IPS-20b (cell line): ENCODE measurements at regions not wholly inside any gene's neighbourhood (a gene's known extent, or its start where the extent isn't known, plus 50 kb on each side); places are given as distances from the start of the nearest gene placed in this dataset.
"Not testable (repeated sequence)": the region's sequence is repeated elsewhere in the genome, so short reads cannot be mapped to it uniquely, and the experiment has no call there.

Source experiments
- H3K27ac ChIP-seq: one replicate; pipeline ENCODE4 v1.5.1; 2013; ENCODE audit warnings: low read length
- H3K27me3 ChIP-seq: 2 replicates; pipeline ENCODE4 v1.6.1; 2013; ENCODE audit warnings: mild to moderate bottlenecking, low read length, inconsistent platforms; ENCODE audit not compliant: insufficient read depth
- H3K36me3 ChIP-seq: 2 replicates; pipeline ENCODE4 v1.6.1; 2013; ENCODE audit warnings: low read depth, mild to moderate bottlenecking, inconsistent platforms, low read length, moderate library complexity; ENCODE audit not compliant: insufficient read depth
- H3K4me1 ChIP-seq: 2 replicates; pipeline ENCODE4 v1.6.1; 2013; ENCODE audit warnings: mild to moderate bottlenecking, control low read depth, inconsistent platforms, low read length, moderate library complexity; ENCODE audit not compliant: insufficient read depth
- H3K4me3 ChIP-seq: 2 replicates; pipeline ENCODE4 v1.5.1; 2013; ENCODE audit warnings: mild to moderate bottlenecking, low read length, inconsistent platforms
- H3K9ac ChIP-seq: 2 replicates; pipeline ENCODE4 v1.6.1; 2013; ENCODE audit warnings: low read depth, mild to moderate bottlenecking, inconsistent platforms, low read length, moderate library complexity
- H3K9me3 ChIP-seq: 2 replicates; pipeline ENCODE4 v1.6.1; 2013; ENCODE audit warnings: mild to moderate bottlenecking, low read depth, low read length, inconsistent platforms; ENCODE audit not compliant: insufficient read depth

GRCh38 chr7:127484954-127485353 lies 92.4 kb upstream of the ZNF800 start:
- Histone ChIP-seq H3K4me3 (no peak overlapping the region), H3K9me3 (no peaks in the 10 kb centered on the region), H3K36me3 (no peaks in the 10 kb centered on the region), H3K27ac (no peak overlapping the region), H3K27me3 (no peaks in the 10 kb centered on the region), H3K4me1 (no peaks in the 10 kb centered on the region), H3K9ac (no peak overlapping the region)

- Histone ChIP-seq H3K36me3 (no peaks in the 10 kb centered on the region), H3K27me3 (peaks cover 11% of the 10 kb centered on the region; the same call in 1 of the 2 replicates), H3K4me3 (no peak overlapping the region), H3K9me3 (no peaks in the 10 kb centered on the region), H3K9ac (no peak overlapping the region), H3K27ac (no peak overlapping the region), H3K4me1 (peaks cover 9% of the 10 kb centered on the region; the same call in 1 of the 2 replicates)
These were observed 86.0 kb upstream of the ZNF800 start for GRCh38 chr7:127478461-127478860.

GRCh38 chr7:127478024-127478355 lies 85.5 kb upstream of the ZNF800 start:
- no peaks in the 10 kb centered on the region for H3K36me3 ChIP-seq
- H3K4me3 ChIP-seq, result no peak overlapping the region
- no peak overlapping the region for H3K27ac ChIP-seq
- peaks cover 9% of the 10 kb centered on the region; the same call in 1 of the 2 replicates for H3K4me1 ChIP-seq
- peaks cover 11% of the 10 kb centered on the region; the same call in 1 of the 2 replicates for H3K27me3 ChIP-seq
- H3K9me3 ChIP-seq, result no peaks in the 10 kb centered on the region
- H3K9ac ChIP-seq, result no peak overlapping the region

GRCh38 chr7:127477295-127478023 lies 85.0 kb upstream of the ZNF800 start:
- no peaks in the 10 kb centered on the region for H3K36me3 ChIP-seq
- no peak overlapping the region for H3K27ac ChIP-seq
- H3K4me3 ChIP-seq, result no peak overlapping the region
- H3K9me3 ChIP-seq, result no peaks in the 10 kb centered on the region
- no peak overlapping the region for H3K9ac ChIP-seq
- peaks cover 11% of the 10 kb centered on the region; the same call in 1 of the 2 replicates for H3K27me3 ChIP-seq
- peaks cover 9% of the 10 kb centered on the region; the same call in 1 of the 2 replicates for H3K4me1 ChIP-seq

GRCh38 chr7:127476618-127477017 lies 84.1 kb upstream of the ZNF800 start:
- no peak overlapping the region for H3K27ac ChIP-seq
- peaks cover 11% of the 10 kb centered on the region; the same call in 1 of the 2 replicates for H3K27me3 ChIP-seq
- H3K9ac ChIP-seq, result no peak overlapping the region
- H3K36me3 ChIP-seq, result no peaks in the 10 kb centered on the region
- no peaks in the 10 kb centered on the region for H3K9me3 ChIP-seq
- H3K4me1 ChIP-seq, result peaks cover 9% of the 10 kb centered on the region; the same call in 1 of the 2 replicates
- H3K4me3 ChIP-seq, result no peak overlapping the region

GRCh38 chr7:127474457-127474856 lies 81.9 kb upstream of the ZNF800 start:
- H3K36me3 ChIP-seq, result no peaks in the 10 kb centered on the region
- H3K4me1 ChIP-seq, result peaks cover 9% of the 10 kb centered on the region; the same call in 1 of the 2 replicates
- no peak overlapping the region for H3K27ac ChIP-seq
- H3K27me3 ChIP-seq, result peaks cover 11% of the 10 kb centered on the region
- H3K4me3 ChIP-seq, result no peak overlapping the region
- no peaks in the 10 kb centered on the region for H3K9me3 ChIP-seq
- H3K9ac ChIP-seq, result no peak overlapping the region

GRCh38 chr7:127473409-127473808 lies 80.9 kb upstream of the ZNF800 start:
- Histone ChIP-seq H3K9me3 (no peaks in the 10 kb centered on the region), H3K4me1 (peaks cover 9% of the 10 kb centered on the region; the same call in 1 of the 2 replicates), H3K27ac (no peak overlapping the region), H3K4me3 (no peak overlapping the region), H3K9ac (no peak overlapping the region), H3K36me3 (no peaks in the 10 kb centered on the region), H3K27me3 (peaks cover 11% of the 10 kb centered on the region)

GRCh38 chr7:127460077-127460476 lies 67.6 kb upstream of the ZNF800 start:
- no peaks in the 10 kb centered on the region for H3K4me1 ChIP-seq
- no peak overlapping the region for H3K27ac ChIP-seq
- H3K9ac ChIP-seq, result no peak overlapping the region
- H3K36me3 ChIP-seq, result no peaks in the 10 kb centered on the region
- no peaks in the 10 kb centered on the region; the same call in 1 of the 2 replicates for H3K9me3 ChIP-seq
- no peaks in the 10 kb centered on the region for H3K27me3 ChIP-seq
- no peak overlapping the region for H3K4me3 ChIP-seq

GRCh38 chr7:127451258-127451657 lies 58.8 kb upstream of the ZNF800 start:
- not testable (repeated sequence) for H3K9ac ChIP-seq, H3K36me3 ChIP-seq, H3K27me3 ChIP-seq, H3K4me3 ChIP-seq, H3K4me1 ChIP-seq, H3K27ac ChIP-seq
- H3K9me3 ChIP-seq, result peaks cover 10% of the 10 kb centered on the region

GRCh38 chr7:127448566-127448965 lies 56.1 kb upstream of the ZNF800 start:
- no peak overlapping the region for H3K9ac ChIP-seq
- no peak overlapping the region for H3K27ac ChIP-seq
- peaks cover 16% of the 10 kb centered on the region for H3K9me3 ChIP-seq
- no peak overlapping the region for H3K4me3 ChIP-seq
- no peaks in the 10 kb centered on the region for H3K27me3 ChIP-seq
- H3K36me3 ChIP-seq, result no peaks in the 10 kb centered on the region
- no peaks in the 10 kb centered on the region for H3K4me1 ChIP-seq

GRCh38 chr7:127447326-127447945 lies 54.9 kb upstream of the ZNF800 start:
- no peaks in the 10 kb centered on the region for H3K36me3 ChIP-seq
- H3K9me3 ChIP-seq, result peaks cover 16% of the 10 kb centered on the region
- H3K9ac ChIP-seq, result no peak overlapping the region
- no peak overlapping the region for H3K27ac ChIP-seq
- H3K27me3 ChIP-seq, result no peaks in the 10 kb centered on the region
- H3K4me1 ChIP-seq, result no peaks in the 10 kb centered on the region
- H3K4me3 ChIP-seq, result no peak overlapping the region

- H3K36me3 ChIP-seq, result no peaks in the 10 kb centered on the region
- H3K4me1 ChIP-seq, result no peaks in the 10 kb centered on the region
- peaks cover 16% of the 10 kb centered on the region for H3K9me3 ChIP-seq
- no peak overlapping the region for H3K4me3 ChIP-seq
- no peak overlapping the region for H3K9ac ChIP-seq
- no peaks in the 10 kb centered on the region for H3K27me3 ChIP-seq
- H3K27ac ChIP-seq, result no peak overlapping the region
These were observed 54.3 kb upstream of the ZNF800 start for GRCh38 chr7:127446842-127447241.
